Small intestine (tissue), 7 donors: ENCODE measurements at regions not wholly inside any gene's neighbourhood (a gene's known extent, or its start where the extent isn't known, plus 50 kb on each side); places are given as distances from the start of the nearest gene placed in this dataset.
"Not testable (repeated sequence)": the region's sequence is repeated elsewhere in the genome, so short reads cannot be mapped to it uniquely, and the experiment has no call there.

ENCODE experiments used
- DNase-seq, 2 donors: peaks; one replicate each; pipeline versions ENCODE4 v3.0.0 to v3.0.0-alpha.2; 2013
- FAIRE-seq: peaks from 2 replicates; lab custom pipeline; 2012; peaks lifted over from hg19 to GRCh38; lab: Jason Lieb, UNC
- H3K27ac ChIP-seq, 3 donors: one replicate each; pipeline ENCODE4 v1.5.1; 2013; ENCODE audit warnings: low read length in 2 of 3, mild to moderate bottlenecking in 2 of 3, control low read depth in 1 of 3, inconsistent platforms in 1 of 3, low read depth in 1 of 3, moderate library complexity in 1 of 3
- H3K27me3 ChIP-seq, 3 donors: one replicate each; pipeline ENCODE4 v1.6.1; 2013; ENCODE audit warnings: low read length in 3 of 3, inconsistent platforms in 1 of 3; ENCODE audit not compliant: control insufficient read depth in 3 of 3, insufficient read depth in 3 of 3
- H3K36me3 ChIP-seq, 3 donors: one replicate each; pipeline ENCODE4 v1.6.1; 2013; ENCODE audit warnings: low read length in 3 of 3, inconsistent platforms in 1 of 3, low read depth in 1 of 3, mild to moderate bottlenecking in 1 of 3, moderate library complexity in 1 of 3; ENCODE audit not compliant: control insufficient read depth in 3 of 3, insufficient read depth in 2 of 3
- H3K4me1 ChIP-seq, 3 donors: one replicate each; pipeline ENCODE4 v1.6.1; 2013; ENCODE audit warnings: low read length in 2 of 3, inconsistent platforms in 1 of 3, low read depth in 1 of 3, mild to moderate bottlenecking in 1 of 3, moderate library complexity in 1 of 3; ENCODE audit not compliant: control insufficient read depth in 3 of 3, insufficient read depth in 2 of 3
- H3K4me3 ChIP-seq, 3 donors: one replicate each; pipeline ENCODE4 v1.5.1; 2013; ENCODE audit warnings: low read length in 3 of 3, control low read depth in 1 of 3, inconsistent platforms in 1 of 3, low read depth in 1 of 3, mild to moderate bottlenecking in 1 of 3, moderate library complexity in 1 of 3
- H3K9me3 ChIP-seq, 2 donors: one replicate each; pipeline ENCODE4 v1.6.1; 2013; ENCODE audit warnings: low read depth in 1 of 2, low read length in 1 of 2; ENCODE audit not compliant: control insufficient read depth in 2 of 2, insufficient read depth in 1 of 2
- WGBS, 3 donors: extraction: QIAGEN DNeasy Blood & Tissue Kit; methylation state at CpG; one replicate each; pipeline ENCODE4 v1.1.7; 2013; 5-methylcytosine and 5-hydroxymethylcytosine counted together
- donor health status: healthy with polysubstance abuse.
- donor health status: control.
- donor health status: control.
- donor health status: Bipolar disorder and iron deficiency.
- donor health status: healthy.

DNA sequence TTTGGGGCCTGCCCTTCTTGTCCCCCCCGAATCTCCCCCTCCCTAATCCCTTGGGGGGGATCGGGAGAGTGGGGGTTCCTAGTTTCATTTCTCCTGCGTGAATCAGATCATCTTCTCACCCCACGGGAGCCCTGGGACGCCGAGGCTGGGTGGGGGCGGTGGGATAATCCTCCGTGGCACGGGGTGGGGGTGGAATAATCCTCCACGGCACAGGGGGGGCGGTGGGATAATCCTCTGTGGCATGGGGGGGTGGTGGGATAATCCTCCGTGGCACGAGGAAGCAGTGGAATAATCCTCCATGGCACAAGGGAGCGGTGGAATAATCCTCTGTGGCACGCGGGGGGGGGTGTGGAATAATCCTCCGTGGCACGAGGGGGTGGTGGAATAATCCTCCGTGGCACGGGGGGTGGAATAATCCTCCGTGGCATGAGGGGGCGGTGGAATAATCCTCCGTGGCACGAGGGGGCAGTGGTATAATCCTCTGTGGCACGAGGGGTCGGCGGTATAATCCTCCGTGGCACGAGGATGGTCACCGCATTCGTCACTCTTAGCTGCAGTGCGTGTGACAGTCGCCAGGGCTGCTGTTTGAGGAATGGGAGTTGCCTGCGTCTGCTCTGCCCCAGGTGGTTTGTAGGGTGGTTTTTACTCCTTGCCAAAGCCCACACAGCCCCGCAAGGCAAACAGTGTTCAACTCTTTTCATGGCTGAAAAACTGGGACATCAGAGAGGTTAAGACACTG, 156.9 kb downstream of the LAT start:
- 85 to 91% (median 87%) methylated on average over 35 of the region's 35 CpGs for WGBS, 3 donors
- Histone ChIP-seq H3K27me3 (no peaks in the 10 kb centered on the region), H3K4me3 (no peak overlapping the region), H3K36me3 (no peaks in the 10 kb centered on the region), H3K27ac (no peak overlapping the region), H3K4me1 (no peaks in the 10 kb centered on the region), H3K9me3 (no peaks in the 10 kb centered on the region)
- DNase-seq (no peak), FAIRE-seq (no peak)

DNA sequence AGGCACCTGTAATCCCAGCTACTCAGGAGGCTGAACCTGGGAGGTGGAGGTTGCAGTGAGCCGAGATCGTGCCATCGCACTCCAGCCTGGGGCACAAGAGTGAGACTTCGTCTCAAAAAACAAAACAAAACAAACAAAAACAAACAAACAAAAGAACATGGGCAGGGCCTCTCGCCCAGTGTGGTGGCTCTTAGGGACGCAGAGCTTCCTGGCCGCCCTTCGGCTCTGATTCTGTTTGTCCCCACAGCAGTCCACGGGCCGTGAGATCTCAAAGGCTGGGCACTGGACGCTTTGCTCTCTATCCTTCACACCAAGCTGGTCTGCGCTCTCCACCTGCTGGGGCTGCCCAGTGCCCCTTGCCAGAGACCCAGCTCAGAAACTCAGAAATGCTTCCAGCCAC, 156.3 kb downstream of the LAT start:
- not testable (repeated sequence) for DNase-seq, H3K27me3 ChIP-seq, H3K9me3 ChIP-seq, H3K36me3 ChIP-seq, H3K27ac ChIP-seq, FAIRE-seq, H3K4me3 ChIP-seq, H3K4me1 ChIP-seq
- 92 to 93% (median 93%) methylated on average over 12 of the region's 12 CpGs for WGBS, 3 donors

DNA sequence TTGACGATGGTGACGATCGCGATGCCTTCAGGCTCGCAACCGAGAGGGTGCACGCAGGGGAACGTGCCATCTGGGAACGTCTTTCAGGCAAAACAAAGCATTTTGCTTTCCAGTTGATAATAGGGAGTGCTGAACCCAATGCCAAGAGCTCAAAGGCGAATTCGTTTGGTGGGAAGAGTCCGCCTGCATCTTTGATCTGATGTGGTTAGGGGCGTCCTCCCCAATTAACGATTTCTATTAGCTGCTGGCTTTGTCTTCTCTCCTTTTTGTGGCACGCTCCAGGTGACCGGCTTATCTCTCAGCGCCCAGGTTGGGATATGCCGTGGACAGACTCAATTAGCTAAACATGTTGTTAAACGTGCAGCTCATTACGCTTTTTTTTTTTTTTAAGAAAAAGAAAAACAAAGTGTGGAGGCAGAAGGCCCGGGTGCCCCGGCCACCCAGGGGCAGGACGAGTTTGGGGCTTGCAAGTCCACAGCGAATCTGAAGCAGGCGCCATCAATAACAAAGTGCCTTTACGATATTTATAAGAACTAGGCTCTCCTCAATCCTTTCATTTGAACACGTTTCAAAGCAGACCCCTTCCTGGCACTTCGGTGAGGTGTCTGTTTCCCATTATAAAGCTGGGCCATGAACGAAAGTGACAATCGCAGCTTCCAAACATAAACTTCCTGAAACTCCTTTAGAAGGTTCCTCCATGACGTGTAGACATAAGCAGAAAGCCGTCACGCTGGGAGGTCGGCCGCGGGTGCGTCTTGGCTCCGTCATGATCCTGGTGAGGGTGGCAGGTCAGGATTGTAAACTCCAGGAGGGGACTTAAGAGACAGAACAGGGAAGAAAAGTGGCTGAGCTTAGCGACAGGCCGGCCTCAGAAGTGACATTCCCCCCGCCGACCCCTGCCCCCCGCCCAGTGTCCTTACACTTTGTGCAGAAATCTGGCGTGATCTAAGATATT, 155.3 kb downstream of the LAT start:
- H3K27ac ChIP-seq, H3K9me3 ChIP-seq, FAIRE-seq, DNase-seq, H3K36me3 ChIP-seq, H3K4me3 ChIP-seq, H3K27me3 ChIP-seq, H3K4me1 ChIP-seq: not testable (repeated sequence)
- WGBS, 3 donors, result 82 to 89% (median 85%) methylated on average over 40 to 44 of the region's 44 CpGs

DNA sequence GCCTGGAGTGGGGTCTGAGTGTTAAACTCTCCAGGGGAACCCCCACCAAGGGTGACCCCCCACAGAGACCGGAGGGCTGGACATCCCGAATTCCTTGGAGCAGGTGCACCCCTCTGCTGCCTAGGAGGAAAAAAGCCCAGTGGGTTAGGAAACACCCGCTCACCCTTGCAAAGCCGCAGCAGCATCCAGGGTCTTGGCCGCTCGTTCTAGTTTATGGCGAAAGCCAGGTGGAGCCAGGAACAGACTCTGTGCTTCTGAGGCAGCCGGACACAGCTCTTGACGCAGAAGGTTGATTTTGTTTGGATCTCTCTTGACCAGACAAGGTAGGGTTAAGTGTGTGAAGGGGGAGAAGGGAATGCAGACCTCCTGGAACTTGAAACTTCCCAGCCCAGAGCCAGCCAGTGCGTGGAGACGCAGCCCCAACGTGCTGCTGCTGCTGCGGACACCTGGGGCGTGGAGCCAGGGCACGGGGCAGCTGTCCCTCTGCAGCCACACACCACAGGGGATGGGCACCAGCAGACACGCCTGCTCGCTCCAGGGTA, 154.5 kb downstream of the LAT start:
- DNase-seq (no peak), FAIRE-seq (no peak)
- peaks cover 0 to 3% of the 10 kb centered on the region in 2 donors for H3K9me3 ChIP-seq
- WGBS, 3 donors, result 70 to 76% (median 75%) methylated on average over 17 of the region's 17 CpGs
- no peaks in the 10 kb centered on the region for H3K27me3 ChIP-seq
- H3K27ac ChIP-seq, result no peak overlapping the region
- H3K4me3 ChIP-seq, result no peak overlapping the region
- H3K4me1 ChIP-seq, result no peaks in the 10 kb centered on the region
- no peaks in the 10 kb centered on the region for H3K36me3 ChIP-seq

DNA sequence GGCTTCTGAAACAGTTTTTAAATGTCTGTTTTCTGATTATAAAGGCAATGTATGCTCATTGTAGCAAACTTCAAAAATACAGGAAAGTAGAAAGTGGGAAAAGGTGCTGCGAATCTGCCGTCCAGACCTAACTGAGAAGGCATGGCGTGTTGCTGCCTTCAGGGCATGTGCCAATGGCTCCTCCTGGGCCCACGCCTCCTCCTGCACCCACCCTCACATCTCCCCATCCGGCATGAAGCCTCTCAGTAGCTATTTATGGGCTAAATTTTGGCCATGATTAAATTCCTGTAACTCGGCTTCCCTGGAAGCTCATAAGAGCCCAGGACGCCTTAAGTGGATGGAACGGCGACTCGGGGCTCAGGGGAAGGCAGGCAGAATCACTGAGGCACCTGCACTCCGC, 153.8 kb downstream of the LAT start:
- WGBS, 3 donors, result 83 to 90% (median 88%) methylated on average over 11 of the region's 11 CpGs
- not testable (repeated sequence) for FAIRE-seq, H3K4me1 ChIP-seq, H3K4me3 ChIP-seq, H3K27me3 ChIP-seq, DNase-seq, H3K9me3 ChIP-seq, H3K27ac ChIP-seq, H3K36me3 ChIP-seq

DNA sequence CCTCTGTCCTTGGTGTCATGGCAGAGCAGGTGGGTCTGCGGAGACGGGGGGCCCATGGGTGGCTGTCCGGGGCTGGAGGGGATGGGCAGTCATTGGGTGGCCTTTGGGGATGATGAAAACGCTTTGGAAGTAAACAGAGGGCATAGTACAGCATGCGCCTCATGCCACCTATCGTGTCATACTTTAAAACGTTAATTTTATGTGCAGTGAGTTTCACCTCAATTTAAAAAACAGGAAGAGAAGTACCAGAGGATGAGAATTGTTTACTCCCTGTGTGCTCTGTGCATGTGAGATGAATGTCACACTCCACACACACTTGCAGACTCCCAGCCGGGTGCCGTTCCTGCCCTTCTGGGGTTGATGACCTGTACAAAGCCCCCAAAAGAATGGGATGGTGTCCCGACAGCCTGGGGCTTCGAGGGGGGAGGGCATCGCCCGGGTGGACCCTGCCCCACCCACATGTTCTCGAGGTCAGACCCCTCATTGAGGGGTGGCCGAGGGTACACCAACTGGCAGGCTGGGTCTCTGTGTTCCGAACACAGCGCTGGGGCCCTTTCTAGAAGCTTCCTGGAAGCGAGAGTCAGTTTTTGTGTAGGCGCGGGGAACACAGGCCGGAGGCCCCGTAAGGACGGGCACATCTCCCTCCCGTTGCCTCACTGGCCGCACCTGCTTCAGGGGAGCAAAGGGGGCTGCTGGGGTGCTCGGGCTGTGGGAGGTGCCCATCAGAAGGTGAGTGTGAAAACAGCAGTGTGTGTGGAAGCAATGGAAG, 153.2 kb downstream of the LAT start:
- not testable (repeated sequence) for FAIRE-seq, H3K36me3 ChIP-seq, DNase-seq, H3K9me3 ChIP-seq, H3K27me3 ChIP-seq, H3K27ac ChIP-seq, H3K4me1 ChIP-seq, H3K4me3 ChIP-seq
- WGBS, 3 donors, result 73 to 83% (median 79%) methylated on average over 26 of the region's 26 CpGs

DNA sequence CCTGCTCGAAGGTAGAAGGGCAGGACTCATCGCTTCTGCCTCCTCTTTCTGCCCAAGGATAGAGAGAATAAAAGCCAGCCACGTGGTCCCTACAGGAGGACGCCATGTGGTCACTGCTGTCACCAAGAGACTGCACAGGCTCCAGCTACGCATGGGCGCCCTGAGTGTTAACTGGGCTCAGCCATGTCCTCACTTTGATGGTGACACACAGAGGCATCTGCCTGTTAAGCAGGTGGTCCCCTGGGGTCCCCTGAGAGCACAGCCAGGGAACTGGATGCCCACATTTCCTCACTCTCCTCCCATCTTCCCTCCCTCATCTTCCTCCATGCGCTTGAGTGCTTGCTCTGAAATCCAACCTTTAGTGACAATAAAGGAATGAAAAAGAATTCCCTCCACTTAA, 152.6 kb downstream of the LAT start:
- H3K36me3 ChIP-seq, H3K4me3 ChIP-seq, H3K27ac ChIP-seq, H3K27me3 ChIP-seq, H3K4me1 ChIP-seq, H3K9me3 ChIP-seq, DNase-seq, FAIRE-seq: not testable (repeated sequence)
- WGBS, 3 donors, result 74 to 84% (median 83%) methylated on average over 7 of the region's 7 CpGs

DNA sequence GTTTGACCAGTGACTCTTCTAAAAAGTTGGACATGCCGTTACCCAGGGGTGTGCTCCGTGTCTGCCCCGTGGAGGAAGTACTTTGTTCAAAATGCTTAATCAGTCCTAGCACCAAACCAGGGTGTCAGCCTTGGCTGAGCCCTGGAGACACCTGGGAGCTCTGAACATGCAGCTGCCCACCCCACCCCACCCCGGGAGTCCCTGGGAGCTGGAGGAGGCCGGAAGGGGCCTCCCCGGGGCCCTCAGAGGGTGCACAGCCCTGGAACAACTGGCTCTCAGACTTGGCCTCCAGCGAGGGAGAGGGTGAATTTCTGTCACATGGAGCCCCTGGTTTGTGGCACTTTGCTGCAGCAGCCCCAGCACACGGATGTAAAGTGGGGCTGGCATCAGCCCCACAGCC, 152.1 kb downstream of the LAT start:
- not testable (repeated sequence) for H3K27ac ChIP-seq, FAIRE-seq, H3K4me1 ChIP-seq, H3K36me3 ChIP-seq, DNase-seq, H3K4me3 ChIP-seq, H3K27me3 ChIP-seq, H3K9me3 ChIP-seq
- 32 to 72% (median 39%) methylated on average over 8 of the region's 8 CpGs for WGBS, 3 donors
